Gastrocnemius medialis (tissue), 4 donors: ENCODE measurements at regions not wholly inside any gene's neighbourhood (a gene's known extent, or its start where the extent isn't known, plus 50 kb on each side); places are given as distances from the start of the nearest gene placed in this dataset.

Experiments used
- POLR2A ChIP-seq, 2 donors: fragments of 450-650 bp; IDR thresholded peaks; one replicate each; pipeline ENCODE4 v1.6.1; 2017; ENCODE audit warnings: antibody characterized with exemption in 2 of 2, mild to moderate bottlenecking in 2 of 2, moderate library complexity in 2 of 2
- TF ChIP-seq, protein P1 (sequence below), 5 experiments: fragments of 450-650 bp in 3 of 5; fragments of 200-600 bp in 2 of 5; sonication (generic) in 2 of 5; IDR thresholded peaks in 4 of 5; conservative IDR thresholded peaks in 1 of 5; 1 replicate in 4 of 5; 2 replicates in 1 of 5; pipeline ENCODE4 v1.5.1; 2016 to 2019; ENCODE audit warnings: antibody characterized with exemption in 5 of 5, mild to moderate bottlenecking in 3 of 5, moderate library complexity in 3 of 5

GRCh38 chr14:83909507-83909906, 1620.4 kb upstream of the FLRT2 start:
- TF ChIP-seq, protein P1, sequence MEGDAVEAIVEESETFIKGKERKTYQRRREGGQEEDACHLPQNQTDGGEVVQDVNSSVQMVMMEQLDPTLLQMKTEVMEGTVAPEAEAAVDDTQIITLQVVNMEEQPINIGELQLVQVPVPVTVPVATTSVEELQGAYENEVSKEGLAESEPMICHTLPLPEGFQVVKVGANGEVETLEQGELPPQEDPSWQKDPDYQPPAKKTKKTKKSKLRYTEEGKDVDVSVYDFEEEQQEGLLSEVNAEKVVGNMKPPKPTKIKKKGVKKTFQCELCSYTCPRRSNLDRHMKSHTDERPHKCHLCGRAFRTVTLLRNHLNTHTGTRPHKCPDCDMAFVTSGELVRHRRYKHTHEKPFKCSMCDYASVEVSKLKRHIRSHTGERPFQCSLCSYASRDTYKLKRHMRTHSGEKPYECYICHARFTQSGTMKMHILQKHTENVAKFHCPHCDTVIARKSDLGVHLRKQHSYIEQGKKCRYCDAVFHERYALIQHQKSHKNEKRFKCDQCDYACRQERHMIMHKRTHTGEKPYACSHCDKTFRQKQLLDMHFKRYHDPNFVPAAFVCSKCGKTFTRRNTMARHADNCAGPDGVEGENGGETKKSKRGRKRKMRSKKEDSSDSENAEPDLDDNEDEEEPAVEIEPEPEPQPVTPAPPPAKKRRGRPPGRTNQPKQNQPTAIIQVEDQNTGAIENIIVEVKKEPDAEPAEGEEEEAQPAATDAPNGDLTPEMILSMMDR (IDR thresholded peaks at IDR 0.05 in 4 of 5, conservative IDR thresholded peaks at IDR 0.05 in 1 of 5), result no peak
- TF ChIP-seq POLR2A (IDR thresholded peaks at IDR 0.05), result no peak
